ENCODE measurements at regions not wholly inside any gene's neighbourhood (a gene's known extent, or its start where the extent isn't known, plus 50 kb on each side); places are given as distances from the start of the nearest gene placed in this dataset.

DNA sequence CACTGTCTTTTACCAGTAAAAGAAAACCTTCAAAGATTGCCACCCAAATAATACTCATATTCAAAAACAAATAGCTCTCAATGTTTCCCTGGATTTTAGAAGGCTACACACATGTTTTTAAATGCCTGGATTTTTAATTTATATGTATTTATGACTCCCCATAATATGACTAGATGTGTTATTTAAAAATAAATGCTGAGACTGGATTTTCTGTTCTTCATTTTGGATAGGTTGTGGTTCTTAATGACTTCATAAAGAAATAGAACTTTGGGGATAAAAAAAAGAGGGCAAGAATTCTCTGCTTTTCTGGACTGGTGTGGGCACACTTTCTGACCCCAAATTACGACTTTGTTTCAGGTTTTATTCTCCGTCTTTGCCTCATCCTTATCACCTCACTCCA, 62.8 kb upstream of the LEKR1 start:
- TF ChIP-seq KDM5A (IDR thresholded peaks at IDR 0.05), result no peak
- no peak for TF ChIP-seq RNF2 (IDR thresholded peaks at IDR 0.05; ENCODE audit: borderline replicate concordance, low read depth)
- TF ChIP-seq NR3C1 (IDR thresholded peaks at IDR 0.05), result no peak
- no peak for TF ChIP-seq MYC (IDR thresholded peaks at IDR 0.05; ENCODE audit: borderline replicate concordance, low read length)
- TF ChIP-seq, protein P1, sequence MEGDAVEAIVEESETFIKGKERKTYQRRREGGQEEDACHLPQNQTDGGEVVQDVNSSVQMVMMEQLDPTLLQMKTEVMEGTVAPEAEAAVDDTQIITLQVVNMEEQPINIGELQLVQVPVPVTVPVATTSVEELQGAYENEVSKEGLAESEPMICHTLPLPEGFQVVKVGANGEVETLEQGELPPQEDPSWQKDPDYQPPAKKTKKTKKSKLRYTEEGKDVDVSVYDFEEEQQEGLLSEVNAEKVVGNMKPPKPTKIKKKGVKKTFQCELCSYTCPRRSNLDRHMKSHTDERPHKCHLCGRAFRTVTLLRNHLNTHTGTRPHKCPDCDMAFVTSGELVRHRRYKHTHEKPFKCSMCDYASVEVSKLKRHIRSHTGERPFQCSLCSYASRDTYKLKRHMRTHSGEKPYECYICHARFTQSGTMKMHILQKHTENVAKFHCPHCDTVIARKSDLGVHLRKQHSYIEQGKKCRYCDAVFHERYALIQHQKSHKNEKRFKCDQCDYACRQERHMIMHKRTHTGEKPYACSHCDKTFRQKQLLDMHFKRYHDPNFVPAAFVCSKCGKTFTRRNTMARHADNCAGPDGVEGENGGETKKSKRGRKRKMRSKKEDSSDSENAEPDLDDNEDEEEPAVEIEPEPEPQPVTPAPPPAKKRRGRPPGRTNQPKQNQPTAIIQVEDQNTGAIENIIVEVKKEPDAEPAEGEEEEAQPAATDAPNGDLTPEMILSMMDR (IDR thresholded peaks at IDR 0.05), result no peak
- TF ChIP-seq ESRRA (IDR thresholded peaks at IDR 0.05; ENCODE audit: borderline replicate concordance, low read length), result no peak
- TF ChIP-seq JUNB (IDR thresholded peaks at IDR 0.05), result no peak
- no peak for TF ChIP-seq TP53 (CRISPR knock-in tag; IDR thresholded peaks at IDR 0.05)
- TF ChIP-seq, protein P2, sequence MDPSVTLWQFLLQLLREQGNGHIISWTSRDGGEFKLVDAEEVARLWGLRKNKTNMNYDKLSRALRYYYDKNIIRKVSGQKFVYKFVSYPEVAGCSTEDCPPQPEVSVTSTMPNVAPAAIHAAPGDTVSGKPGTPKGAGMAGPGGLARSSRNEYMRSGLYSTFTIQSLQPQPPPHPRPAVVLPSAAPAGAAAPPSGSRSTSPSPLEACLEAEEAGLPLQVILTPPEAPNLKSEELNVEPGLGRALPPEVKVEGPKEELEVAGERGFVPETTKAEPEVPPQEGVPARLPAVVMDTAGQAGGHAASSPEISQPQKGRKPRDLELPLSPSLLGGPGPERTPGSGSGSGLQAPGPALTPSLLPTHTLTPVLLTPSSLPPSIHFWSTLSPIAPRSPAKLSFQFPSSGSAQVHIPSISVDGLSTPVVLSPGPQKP (IDR thresholded peaks at IDR 0.05; ENCODE audit: low read depth, low read length), result no peak
- no peak for TF ChIP-seq HOXB13 (CRISPR knock-in tag; IDR thresholded peaks at IDR 0.05; ENCODE audit: low read depth)
- no peak for TF ChIP-seq HDAC2 (IDR thresholded peaks at IDR 0.05)
- TF ChIP-seq, protein P3, sequence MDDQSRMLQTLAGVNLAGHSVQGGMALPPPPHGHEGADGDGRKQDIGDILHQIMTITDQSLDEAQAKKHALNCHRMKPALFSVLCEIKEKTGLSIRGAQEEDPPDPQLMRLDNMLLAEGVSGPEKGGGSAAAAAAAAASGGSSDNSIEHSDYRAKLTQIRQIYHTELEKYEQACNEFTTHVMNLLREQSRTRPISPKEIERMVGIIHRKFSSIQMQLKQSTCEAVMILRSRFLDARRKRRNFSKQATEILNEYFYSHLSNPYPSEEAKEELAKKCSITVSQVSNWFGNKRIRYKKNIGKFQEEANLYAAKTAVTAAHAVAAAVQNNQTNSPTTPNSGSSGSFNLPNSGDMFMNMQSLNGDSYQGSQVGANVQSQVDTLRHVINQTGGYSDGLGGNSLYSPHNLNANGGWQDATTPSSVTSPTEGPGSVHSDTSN (IDR thresholded peaks at IDR 0.05), result no peak
- TF ChIP-seq, protein P4, sequence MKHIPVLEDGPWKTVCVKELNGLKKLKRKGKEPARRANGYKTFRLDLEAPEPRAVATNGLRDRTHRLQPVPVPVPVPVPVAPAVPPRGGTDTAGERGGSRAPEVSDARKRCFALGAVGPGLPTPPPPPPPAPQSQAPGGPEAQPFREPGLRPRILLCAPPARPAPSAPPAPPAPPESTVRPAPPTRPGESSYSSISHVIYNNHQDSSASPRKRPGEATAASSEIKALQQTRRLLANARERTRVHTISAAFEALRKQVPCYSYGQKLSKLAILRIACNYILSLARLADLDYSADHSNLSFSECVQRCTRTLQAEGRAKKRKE (CRISPR knock-in tag; IDR thresholded peaks at IDR 0.05; ENCODE audit: low read depth), result no peak
